Fibroblast of skin of scalp (primary cell): ENCODE measurements at regions not wholly inside any gene's neighbourhood (a gene's known extent, or its start where the extent isn't known, plus 50 kb on each side); places are given as distances from the start of the nearest gene placed in this dataset.
"Not testable (repeated sequence)": the region's sequence is repeated elsewhere in the genome, so short reads cannot be mapped to it uniquely, and the experiment has no call there.

Source experiments
- DNase-seq: peaks from one replicate; pipeline ENCODE4 v3.0.0-alpha.2; 2013

DNA sequence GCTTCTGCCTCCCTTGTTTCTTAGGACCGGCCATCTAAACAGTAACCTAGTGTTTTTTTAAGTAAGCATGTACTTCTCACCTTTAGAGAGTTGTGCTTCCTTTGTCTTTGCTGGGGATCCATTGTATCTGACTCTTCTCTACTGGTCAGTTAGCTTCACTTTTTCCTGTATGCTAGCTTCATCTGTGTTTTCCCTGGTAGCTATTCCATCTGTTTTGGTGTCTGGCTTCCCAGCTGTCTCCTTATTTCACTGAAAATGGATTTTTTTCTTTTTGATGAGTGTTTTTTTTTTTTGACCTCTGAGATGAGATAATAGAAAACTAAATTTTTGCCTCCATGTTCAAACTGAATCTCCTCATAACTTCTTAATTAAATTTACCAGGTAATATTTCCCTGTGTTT, 637.0 kb upstream of the SLC10A2 start:
- DNase-seq: no peak

DNA sequence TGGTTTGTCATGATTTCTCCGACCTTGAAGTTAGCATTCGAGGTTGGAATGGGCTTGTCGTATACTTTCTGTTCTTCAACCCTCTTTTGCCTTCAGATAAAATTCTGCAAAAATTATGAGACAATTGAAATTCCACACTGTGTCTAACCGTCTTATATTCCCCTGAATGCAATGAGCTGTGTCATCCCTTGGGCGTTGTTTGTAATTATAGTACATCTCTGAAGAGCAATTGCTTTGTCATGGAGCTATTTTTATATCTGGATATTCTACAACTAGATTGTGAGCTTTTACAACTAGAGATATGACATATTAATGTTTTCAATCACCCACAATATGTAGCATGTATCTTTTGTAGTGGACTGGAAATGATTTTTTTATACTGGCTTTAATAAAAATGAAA, 631.8 kb upstream of the SLC10A2 start:
- DNase-seq: no peak

DNA sequence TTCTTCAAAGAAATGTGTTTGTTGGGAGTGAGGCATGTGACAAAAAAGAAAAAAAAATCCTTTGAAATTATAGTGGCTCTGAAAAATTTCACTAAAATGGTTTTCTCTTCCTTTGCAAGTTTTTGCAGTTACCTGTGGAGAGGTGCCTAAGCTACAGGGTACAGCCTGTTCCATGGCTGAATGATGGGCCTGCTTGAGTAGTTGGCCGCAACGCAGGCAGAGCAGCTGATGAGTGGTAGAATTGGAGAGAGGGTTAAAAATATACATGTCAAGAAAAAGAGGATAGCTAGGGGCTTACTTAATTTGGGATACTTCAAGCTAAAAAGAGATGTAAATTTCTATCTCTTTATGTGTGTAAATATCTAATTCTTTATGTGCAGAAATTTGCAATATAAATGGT, 629.1 kb upstream of the SLC10A2 start:
- DNase-seq: no peak

DNA sequence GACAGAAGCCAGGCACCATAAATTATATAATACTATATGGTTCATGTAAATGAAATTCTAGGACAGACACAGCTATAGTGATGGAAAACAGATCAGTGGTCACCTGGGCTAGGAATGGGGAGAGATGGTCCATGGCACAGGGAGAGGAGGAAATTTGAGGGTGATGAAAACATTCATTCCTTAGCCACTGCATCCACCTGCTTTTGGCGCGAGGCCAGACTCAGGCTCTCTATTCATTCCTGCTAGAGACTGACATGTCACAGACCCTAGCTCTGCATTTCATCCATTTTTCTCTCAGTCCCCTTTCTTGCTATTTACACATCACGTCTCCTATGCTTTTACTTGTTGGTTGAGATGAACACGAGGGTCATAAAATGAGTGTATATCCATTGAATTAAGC, 628.3 kb upstream of the SLC10A2 start:
- no peak for DNase-seq

DNA sequence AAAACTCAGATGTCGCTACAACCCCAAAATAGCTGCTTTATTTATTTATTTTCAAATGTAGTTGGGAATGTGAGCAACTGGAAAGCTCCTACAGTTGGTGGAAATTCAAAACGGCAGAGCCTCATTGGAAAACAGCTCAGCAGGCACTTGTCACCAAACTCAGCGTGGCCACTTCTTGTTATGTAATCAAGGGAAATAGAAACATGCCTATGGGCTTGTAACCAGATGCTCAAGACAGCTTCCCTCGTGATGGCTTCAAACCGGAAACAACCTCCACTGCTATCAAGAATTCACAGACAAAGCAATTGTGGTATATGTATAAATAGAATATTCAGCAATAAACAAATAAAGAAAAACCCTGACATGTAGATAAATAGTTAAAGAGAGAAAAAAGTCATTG, 627.8 kb upstream of the SLC10A2 start:
- no peak for DNase-seq

DNA sequence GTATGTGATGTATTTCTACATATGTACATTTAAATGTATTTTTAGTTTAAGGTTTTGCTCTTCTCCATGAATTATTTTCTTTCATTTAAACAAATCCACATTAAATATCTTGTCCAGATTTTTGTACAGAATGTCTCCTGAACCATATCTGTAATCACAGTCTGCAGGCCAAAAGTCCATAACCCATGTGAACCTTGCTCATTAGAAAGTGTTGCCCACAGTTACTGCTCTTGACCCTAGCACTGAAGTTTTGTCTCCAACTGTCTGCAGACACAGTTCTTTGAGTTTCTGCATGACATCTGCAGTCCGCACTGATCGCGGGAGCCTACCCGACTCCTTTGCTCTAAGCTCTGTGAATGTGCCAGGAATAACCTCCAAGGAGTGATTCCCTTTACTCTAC, 626.2 kb upstream of the SLC10A2 start:
- DNase-seq: no peak

DNA sequence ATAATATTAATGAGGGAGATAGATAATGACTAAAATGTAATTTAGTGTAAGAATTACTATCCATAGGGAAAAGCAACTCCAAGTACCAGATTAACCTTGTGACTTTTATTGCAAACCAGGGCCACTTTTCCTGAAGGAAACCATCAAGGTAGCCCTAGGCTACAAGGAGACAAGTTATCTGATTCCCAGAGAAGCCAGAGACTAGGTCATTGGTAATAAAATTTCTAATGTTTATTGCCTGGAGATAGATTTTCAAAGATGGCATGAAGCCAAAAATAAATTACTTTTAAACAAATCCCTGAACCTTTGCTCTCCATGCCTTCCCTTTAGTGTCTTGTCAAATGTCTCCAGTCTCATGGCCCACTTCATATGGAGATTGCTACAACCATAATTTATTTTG, 610.1 kb upstream of the SLC10A2 start:
- DNase-seq: no peak

DNA sequence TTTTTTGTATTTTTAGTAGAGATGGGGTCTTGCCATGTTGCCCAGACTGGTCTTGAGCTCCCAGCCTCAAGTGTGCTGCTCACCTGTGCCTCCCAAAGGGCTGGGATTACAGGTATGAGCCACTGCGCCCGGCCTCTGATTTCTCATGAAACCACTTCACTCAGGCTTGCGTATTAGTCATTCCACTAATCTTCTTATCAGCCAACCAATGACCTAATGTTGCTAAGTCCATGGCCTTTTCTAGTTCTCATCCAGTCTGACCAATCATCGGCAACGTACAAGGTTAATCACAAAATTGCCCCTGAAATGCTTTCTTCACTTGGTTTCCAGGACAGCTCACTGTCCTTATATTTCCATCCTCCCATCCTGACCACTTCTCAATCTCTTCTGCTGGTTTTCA, 605.3 kb upstream of the SLC10A2 start:
- no peak for DNase-seq

DNA sequence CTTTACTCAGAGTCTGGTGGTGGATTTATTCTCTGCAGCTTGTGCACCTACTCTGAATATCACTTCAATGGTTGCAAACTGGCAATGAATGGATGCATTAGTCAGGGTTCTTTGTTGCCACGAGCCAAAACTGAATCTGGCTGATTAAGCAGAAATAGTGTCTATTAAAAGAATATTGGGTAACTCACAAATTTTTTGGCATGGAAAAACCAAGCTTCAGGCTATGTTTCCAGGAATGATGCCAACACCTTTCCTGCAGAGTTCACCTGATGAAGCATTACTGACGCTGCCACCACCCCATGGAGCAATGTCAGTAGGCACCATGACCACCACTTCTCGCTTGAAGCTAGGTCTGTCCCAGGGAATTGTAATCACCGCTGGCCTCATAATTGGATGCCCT, 597.8 kb upstream of the SLC10A2 start:
- DNase-seq: no peak

DNA sequence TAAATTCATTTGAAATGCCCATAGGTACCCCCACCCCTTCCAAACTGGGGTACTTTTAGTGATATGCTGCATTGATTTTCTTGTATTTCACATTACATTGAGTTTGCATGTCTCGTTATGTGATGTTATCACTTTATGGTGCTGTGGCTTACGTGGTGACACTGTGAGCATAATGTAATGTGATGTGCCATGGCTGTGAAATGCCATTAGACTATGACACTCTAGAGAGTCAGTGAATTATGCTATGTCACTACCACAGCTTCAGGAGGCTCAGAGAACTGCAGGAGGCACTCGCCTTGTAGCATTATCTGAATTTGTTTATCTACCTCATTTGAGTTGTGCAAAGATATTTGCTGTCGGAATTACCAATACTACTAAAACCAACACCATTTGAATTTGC, 590.1 kb upstream of the SLC10A2 start:
- DNase-seq: no peak

DNA sequence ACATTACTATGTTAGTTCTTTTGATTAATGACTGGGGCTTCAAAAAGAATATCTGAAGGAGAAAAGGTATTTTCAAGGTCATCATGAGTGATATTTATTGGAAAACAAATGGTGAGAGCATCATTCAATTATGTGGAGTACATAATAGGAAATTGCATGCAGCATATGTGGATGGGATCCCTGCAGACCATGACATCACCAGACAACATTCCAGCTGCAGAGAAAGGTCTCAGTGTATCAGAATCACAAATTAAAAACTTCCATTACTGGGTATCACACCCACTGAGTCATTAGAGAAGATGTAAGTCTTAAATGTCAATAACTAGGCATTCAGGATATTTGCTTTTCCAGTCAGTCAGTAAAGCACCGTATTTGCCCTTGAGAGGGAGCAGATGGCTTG, 574.4 kb upstream of the SLC10A2 start:
- DNase-seq: no peak

DNA sequence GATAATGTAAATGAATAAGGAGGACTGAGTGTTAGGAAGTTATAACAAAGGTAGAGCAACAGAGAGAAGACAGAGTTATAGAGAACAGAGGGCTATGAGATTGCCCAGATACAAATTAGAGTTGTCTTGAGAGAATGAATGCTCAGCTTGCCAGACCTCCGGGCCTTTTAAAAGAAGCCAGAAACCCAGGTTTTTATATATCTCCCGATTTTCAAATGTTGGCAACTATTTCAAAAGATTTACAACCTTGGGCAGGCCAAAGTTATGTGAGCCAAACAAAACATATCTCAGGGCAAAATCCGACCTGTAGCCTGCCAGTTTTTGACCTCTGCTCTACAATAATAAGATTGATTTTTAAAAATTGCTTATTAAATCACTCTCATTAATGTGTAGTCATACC, 573.1 kb upstream of the SLC10A2 start:
- no peak for DNase-seq

DNA sequence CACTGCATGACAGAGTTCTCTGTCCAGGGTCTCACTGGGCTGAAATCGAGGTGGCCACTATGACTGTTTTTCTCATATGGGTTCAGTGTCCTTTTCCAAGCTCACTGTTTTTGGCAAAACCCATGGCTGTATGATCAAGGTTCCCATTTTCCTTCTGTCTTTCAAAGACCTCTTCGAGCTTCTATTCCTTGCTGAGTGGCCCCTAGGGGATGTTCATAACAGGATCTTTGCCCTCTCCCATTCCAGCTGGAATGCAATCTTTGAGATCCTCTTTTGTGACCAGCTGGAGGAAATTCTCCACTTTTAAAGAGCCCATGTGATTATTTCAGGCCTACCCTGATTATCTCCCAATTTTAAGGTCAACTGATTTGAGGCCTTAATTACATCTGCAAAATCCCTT, 572.5 kb upstream of the SLC10A2 start:
- DNase-seq: no peak

DNA sequence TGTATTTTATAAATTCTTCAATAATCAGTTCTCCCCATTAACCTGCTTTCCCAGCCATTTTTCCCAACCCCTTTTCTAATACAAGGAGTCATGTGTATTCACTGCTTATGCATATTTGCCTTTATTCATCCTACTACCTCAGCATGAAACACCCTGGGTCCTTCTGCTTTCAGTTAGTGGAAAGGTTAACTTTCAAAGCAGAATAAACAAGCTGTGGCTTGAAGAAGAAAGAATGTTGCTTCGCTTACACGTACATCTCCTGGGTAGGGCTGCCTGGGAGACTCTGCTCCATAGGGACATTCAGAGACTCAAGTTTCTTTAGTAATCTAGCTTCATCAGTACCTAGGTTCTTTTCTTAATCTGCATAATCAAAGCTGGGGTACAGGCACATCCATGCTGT, 567.8 kb upstream of the SLC10A2 start:
- no peak for DNase-seq

DNA sequence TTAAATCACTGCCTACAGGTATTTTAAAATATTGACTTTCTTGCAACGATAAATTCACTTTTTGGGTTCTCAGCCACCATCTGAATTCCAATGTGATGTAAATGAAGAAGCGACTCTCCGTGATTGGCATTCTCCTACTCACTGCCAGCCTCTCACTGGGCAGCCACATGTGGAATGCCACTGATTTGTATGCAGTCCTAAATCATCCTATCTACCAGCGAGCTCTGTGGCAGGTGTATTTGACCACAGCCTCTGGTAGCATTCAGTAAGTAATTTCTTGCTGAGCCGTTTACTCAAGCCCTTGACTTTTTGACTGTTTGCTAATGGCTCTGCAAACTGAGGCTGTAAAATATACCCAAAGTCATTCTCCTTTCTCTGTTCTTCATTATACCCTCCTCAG, 559.0 kb upstream of the SLC10A2 start:
- no peak for DNase-seq

DNA sequence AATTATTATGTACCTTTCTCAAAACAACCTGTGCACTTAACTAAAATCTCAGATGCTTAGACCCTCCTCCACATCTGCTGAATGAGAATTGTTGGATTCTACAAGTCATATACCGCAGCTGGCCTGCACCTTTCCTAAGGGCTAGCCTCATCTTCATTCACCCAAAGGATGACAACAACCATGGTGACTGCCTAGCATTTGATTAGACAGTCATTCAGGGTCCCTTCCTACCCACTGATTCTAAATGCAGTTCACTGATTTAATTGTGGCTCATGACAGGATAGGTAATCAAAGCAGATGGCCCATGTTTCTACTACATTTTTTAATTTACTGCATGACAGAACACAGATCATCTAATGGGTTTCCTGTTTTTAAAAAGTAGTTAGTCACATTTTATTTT, 551.9 kb upstream of the SLC10A2 start:
- no peak for DNase-seq

DNA sequence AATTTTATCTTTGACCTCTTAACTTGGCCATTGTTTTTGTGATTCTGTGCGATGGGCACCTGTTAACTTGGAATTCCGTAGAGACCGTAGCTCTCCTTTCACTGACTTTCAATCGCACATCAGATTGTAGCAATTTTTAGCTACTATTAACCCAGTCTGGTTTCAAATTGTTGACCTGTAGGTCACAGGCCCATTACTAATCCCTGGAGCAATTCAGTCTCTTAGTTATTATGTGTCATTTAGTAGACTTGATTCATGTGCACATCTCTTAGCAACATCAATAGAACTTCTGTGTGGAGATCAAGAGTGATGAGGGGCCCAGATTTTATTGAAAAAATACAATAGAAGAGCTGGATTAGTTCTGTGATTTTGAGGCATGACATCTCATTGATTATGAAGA, 549.6 kb upstream of the SLC10A2 start:
- DNase-seq: no peak

DNA sequence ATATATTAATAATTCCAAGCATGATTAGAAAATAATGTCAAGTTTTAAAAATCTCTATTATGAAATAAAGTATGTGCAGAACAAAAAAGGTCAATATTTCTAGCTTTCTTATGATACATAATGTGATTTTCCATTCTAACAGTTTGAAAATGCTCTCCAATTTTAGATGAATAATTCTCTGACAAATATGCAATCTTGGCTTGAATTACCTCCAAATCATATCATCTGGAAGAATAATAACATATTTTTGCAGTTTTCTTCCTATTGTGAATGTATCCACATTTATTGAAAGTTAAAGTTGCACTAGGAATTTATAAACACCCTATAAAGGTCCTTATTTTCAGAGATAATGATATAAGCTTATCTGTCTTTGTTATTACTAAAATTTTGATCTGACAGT, 548.5 kb upstream of the SLC10A2 start:
- DNase-seq: no peak

DNA sequence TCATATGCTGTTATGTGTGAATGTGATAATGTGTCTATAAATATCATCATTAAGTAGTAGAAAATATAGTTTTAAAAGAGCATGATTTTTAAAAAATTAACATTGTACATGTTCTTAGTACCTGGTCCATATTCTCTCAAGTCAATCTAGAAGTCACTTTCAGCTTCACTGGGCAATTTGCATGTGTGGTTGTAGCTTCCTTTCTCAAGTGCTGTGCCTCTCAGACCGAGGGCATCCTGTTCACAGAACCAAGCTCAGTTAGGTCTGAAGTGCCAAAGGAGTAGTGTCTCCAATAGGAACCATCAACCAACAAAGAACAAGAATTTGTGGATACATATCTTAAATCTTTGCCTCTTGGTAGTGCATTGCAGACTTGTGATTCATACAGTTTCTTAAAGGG, 541.8 kb upstream of the SLC10A2 start:
- DNase-seq: no peak

DNA sequence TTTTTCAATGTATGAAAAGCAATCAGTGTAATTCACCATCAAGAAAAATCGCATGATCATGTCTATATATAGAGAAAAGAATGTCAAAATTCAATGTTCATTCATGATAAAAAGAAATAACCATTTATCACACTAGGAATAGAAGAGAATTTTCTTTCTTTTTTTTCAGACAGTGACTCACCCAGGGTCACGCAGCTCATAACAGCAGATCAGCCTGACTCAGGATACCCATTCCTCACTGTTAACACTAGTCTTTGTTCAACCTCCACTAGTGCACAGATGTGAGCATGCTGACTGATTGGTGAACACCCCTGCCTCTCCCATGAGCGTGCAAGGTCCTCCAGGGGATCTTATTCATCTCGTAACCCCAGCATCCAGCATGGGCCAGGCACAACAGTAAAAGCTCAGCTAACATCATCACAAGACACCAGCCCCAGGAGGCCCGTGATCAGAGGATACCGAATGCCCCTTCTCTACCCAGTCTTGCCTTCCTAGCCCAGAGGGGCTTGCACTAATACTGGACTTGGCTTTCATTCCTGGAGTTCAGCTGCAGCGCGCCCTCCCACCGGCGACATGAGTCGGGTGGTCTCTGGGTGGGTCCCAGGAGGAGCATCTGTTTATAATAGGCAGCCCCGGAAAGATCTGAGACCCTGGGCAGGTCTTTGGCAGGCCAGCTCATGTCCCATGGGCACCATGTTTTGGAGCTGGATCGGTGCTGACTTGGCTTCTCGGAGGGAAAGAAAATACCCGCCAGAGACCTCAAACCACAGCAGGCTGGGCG, 539.5 kb upstream of the SLC10A2 start:
- DNase-seq: no peak

DNA sequence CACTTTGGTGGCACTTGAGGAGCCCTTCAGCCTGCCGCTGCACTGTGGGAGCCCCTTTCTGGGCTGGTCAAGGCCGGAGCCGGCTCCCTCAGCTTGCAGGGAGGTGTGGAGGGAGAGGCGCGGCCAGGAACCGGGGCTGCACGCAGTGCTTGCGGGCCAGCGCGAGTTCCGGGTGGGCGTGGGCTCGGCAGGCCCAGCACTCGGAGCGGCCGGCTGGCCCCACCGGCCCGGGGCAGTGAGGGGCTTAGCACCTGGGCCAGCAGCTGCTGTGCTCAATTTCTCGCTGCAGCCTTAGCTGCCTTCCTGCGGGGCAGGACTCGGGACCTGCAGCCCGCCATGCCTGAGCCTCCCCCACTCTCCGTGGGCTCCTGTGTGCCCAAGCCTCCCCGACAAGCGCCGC, 533.7 kb upstream of the SLC10A2 start:
- DNase-seq: not testable (repeated sequence)

DNA sequence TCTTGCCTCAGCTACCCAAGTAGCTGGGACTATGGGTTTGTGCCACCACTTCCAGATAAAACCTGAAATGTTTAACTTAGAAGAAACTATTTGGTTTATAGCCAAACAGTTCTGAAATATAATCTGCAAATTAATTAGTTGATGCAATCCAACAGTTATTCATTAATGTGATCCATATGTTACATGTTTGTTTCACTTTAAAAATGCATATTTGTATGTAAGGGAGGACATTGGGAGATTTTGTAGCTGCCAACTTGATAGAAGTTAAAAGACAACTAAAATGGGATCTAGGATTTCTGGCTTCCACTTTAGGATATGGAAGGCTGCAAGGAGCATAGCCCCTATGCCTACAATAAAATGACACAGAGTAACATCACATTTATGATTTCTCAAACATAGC, 532.5 kb upstream of the SLC10A2 start:
- DNase-seq: no peak

DNA sequence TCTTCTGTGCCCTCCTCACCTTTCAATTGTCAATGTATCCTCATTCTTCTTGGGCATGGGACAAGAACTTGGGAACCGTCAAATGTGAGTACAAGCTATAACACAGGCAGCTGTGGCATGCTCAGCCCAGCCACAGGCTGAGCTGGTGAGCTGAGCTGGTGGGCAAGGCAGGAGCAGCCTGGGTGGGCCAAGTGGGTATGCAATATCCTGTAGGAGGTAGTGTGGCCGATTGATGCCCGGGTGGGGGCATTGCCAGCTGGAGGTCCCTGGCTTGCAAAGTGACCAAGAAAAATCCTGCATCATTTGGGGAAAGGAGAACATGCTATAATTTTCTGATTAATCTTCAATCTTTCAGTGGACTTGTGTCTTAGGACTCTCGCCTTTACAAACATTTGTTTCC, 507.2 kb upstream of the SLC10A2 start:
- DNase-seq: no peak

DNA sequence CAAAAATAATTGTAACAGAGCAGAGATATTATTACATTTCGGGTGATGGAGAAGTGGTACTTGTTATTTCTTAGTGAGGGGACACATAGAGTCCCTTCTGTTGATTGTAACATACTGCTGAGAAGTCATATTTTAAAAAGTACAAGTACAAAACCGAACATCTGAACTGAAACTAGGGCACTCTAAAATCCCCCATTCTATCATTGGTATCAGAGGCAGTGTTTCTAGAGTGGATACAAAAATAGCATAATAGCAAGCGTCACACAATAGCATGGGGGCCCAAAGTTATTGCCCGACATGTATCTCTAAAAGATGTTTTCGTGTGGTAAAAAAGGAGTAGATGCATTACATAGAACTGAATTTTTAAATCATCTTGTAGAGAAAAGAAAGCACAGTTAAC, 502.1 kb upstream of the SLC10A2 start:
- no peak for DNase-seq

DNA sequence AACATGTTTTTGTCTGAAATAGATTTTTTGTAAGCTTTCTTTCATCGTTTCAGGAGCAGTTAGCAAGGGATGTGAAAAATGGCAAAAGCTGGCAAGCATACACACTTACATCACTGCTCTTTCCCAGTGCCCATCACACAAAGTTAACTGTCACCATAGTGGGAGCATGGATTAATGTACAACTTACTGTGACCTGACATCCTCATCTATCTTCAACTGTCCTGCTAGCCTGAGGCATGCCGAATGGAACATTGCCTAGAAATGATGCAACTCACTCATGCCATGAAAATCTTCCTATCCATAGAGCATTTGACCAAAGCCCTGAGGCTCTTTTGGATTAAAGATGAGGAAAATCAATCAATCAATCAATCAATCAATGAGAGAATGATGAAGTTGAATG, 491.7 kb upstream of the SLC10A2 start:
- no peak for DNase-seq
